ENCODE measurements at regions not wholly inside any gene's neighbourhood (a gene's known extent, or its start where the extent isn't known, plus 50 kb on each side); places are given as distances from the start of the nearest gene placed in this dataset.

GRCh38 chr1:244165701-244166100 lies 114.6 kb downstream of the ZBTB18 start:
- Histone ChIP-seq H3K27me3 (ENCODE audit: control insufficient read depth in 1 of 2, insufficient read depth in 2 of 2, low read length in 2 of 2) (no peaks in the 10 kb centered on the region), H3K4me3 (ENCODE audit: low read depth in 1 of 2, low read length in 2 of 2) (no peak overlapping the region), H3K9ac (ENCODE audit: low read depth in 1 of 2, low read length in 2 of 2) (no peak overlapping the region), H3K27ac (ENCODE audit: low read depth, low read length) (no peak overlapping the region), H3K9me3 (ENCODE audit: control insufficient read depth in 1 of 2, low read length in 2 of 2) (no peaks in the 10 kb centered on the region), H3K36me3 (ENCODE audit: control insufficient read depth in 1 of 2, insufficient read depth in 2 of 2, low read length in 2 of 2) (no peaks in the 10 kb centered on the region), H3K4me1 (ENCODE audit: control insufficient read depth in 1 of 2, insufficient read depth in 2 of 2, low read length in 2 of 2) (no peaks in the 10 kb centered on the region)

GRCh38 chr1:244171241-244171985 lies 120.3 kb downstream of the ZBTB18 start:
- no peak overlapping the region for H3K27ac ChIP-seq (ENCODE audit: low read depth, low read length)
- H3K9ac ChIP-seq (ENCODE audit: low read depth in 1 of 2, low read length in 2 of 2) = no peak overlapping the region
- no peaks in the 10 kb centered on the region for H3K9me3 ChIP-seq (ENCODE audit: control insufficient read depth in 1 of 2, low read length in 2 of 2)
- H3K4me3 ChIP-seq (ENCODE audit: low read depth in 1 of 2, low read length in 2 of 2) = no peak overlapping the region
- H3K27me3 ChIP-seq (ENCODE audit: control insufficient read depth in 1 of 2, insufficient read depth in 2 of 2, low read length in 2 of 2) = no peaks in the 10 kb centered on the region
- H3K4me1 ChIP-seq (ENCODE audit: control insufficient read depth in 1 of 2, insufficient read depth in 2 of 2, low read length in 2 of 2) = no peaks in the 10 kb centered on the region
- no peaks in the 10 kb centered on the region for H3K36me3 ChIP-seq (ENCODE audit: control insufficient read depth in 1 of 2, insufficient read depth in 2 of 2, low read length in 2 of 2)

GRCh38 chr1:244173240-244173639 lies 122.2 kb downstream of the ZBTB18 start:
- Histone ChIP-seq H3K36me3 (ENCODE audit: control insufficient read depth in 1 of 2, insufficient read depth in 2 of 2, low read length in 2 of 2) (no peaks in the 10 kb centered on the region), H3K27ac (ENCODE audit: low read depth, low read length) (no peak overlapping the region), H3K9ac (ENCODE audit: low read depth in 1 of 2, low read length in 2 of 2) (no peak overlapping the region), H3K9me3 (ENCODE audit: control insufficient read depth in 1 of 2, low read length in 2 of 2) (no peaks in the 10 kb centered on the region), H3K4me1 (ENCODE audit: control insufficient read depth in 1 of 2, insufficient read depth in 2 of 2, low read length in 2 of 2) (no peaks in the 10 kb centered on the region), H3K27me3 (ENCODE audit: control insufficient read depth in 1 of 2, insufficient read depth in 2 of 2, low read length in 2 of 2) (no peaks in the 10 kb centered on the region), H3K4me3 (ENCODE audit: low read depth in 1 of 2, low read length in 2 of 2) (no peak overlapping the region)

- Histone ChIP-seq H3K9ac (ENCODE audit: low read depth in 1 of 2, low read length in 2 of 2) (no peak overlapping the region), H3K4me3 (ENCODE audit: low read depth in 1 of 2, low read length in 2 of 2) (no peak overlapping the region), H3K27ac (ENCODE audit: low read depth, low read length) (no peak overlapping the region), H3K4me1 (ENCODE audit: control insufficient read depth in 1 of 2, insufficient read depth in 2 of 2, low read length in 2 of 2) (no peaks in the 10 kb centered on the region), H3K36me3 (ENCODE audit: control insufficient read depth in 1 of 2, insufficient read depth in 2 of 2, low read length in 2 of 2) (no peaks in the 10 kb centered on the region), H3K27me3 (ENCODE audit: control insufficient read depth in 1 of 2, insufficient read depth in 2 of 2, low read length in 2 of 2) (no peaks in the 10 kb centered on the region), H3K9me3 (ENCODE audit: control insufficient read depth in 1 of 2, low read length in 2 of 2) (no peaks in the 10 kb centered on the region)
Observed at GRCh38 chr1:244173769-244174168, 122.7 kb downstream of the ZBTB18 start.

- no peaks in the 10 kb centered on the region for H3K36me3 ChIP-seq (ENCODE audit: control insufficient read depth in 1 of 2, insufficient read depth in 2 of 2, low read length in 2 of 2)
- no peak overlapping the region for H3K27ac ChIP-seq (ENCODE audit: low read depth, low read length)
- no peaks in the 10 kb centered on the region for H3K27me3 ChIP-seq (ENCODE audit: control insufficient read depth in 1 of 2, insufficient read depth in 2 of 2, low read length in 2 of 2)
- no peak overlapping the region for H3K4me3 ChIP-seq (ENCODE audit: low read depth in 1 of 2, low read length in 2 of 2)
- H3K4me1 ChIP-seq (ENCODE audit: control insufficient read depth in 1 of 2, insufficient read depth in 2 of 2, low read length in 2 of 2) = no peaks in the 10 kb centered on the region
- no peak overlapping the region for H3K9ac ChIP-seq (ENCODE audit: low read depth in 1 of 2, low read length in 2 of 2)
- H3K9me3 ChIP-seq (ENCODE audit: control insufficient read depth in 1 of 2, low read length in 2 of 2) = no peaks in the 10 kb centered on the region
Observed at GRCh38 chr1:244174922-244175521, 123.9 kb downstream of the ZBTB18 start.

- no peaks in the 10 kb centered on the region for H3K4me1 ChIP-seq (ENCODE audit: control insufficient read depth in 1 of 2, insufficient read depth in 2 of 2, low read length in 2 of 2)
- no peaks in the 10 kb centered on the region for H3K9me3 ChIP-seq (ENCODE audit: control insufficient read depth in 1 of 2, low read length in 2 of 2)
- H3K27me3 ChIP-seq (ENCODE audit: control insufficient read depth in 1 of 2, insufficient read depth in 2 of 2, low read length in 2 of 2) = no peaks in the 10 kb centered on the region
Observed at GRCh38 chr1:244176201-244176600, 125.1 kb downstream of the ZBTB18 start.

GRCh38 chr1:244180256-244180655 lies 129.2 kb downstream of the ZBTB18 start:
- Histone ChIP-seq H3K4me1 (ENCODE audit: control insufficient read depth in 1 of 2, insufficient read depth in 2 of 2, low read length in 2 of 2) (no peaks in the 10 kb centered on the region), H3K9ac (ENCODE audit: low read depth in 1 of 2, low read length in 2 of 2) (no peak overlapping the region), H3K4me3 (ENCODE audit: low read depth in 1 of 2, low read length in 2 of 2) (no peak overlapping the region), H3K27me3 (ENCODE audit: control insufficient read depth in 1 of 2, insufficient read depth in 2 of 2, low read length in 2 of 2) (no peaks in the 10 kb centered on the region), H3K27ac (ENCODE audit: low read depth, low read length) (no peak overlapping the region), H3K36me3 (ENCODE audit: control insufficient read depth in 1 of 2, insufficient read depth in 2 of 2, low read length in 2 of 2) (no peaks in the 10 kb centered on the region), H3K9me3 (ENCODE audit: control insufficient read depth in 1 of 2, low read length in 2 of 2) (no peaks in the 10 kb centered on the region)

More at GRCh38 chr1:244176201-244176600, 125.1 kb downstream of the ZBTB18 start:
- Histone ChIP-seq H3K36me3 (ENCODE audit: control insufficient read depth in 1 of 2, insufficient read depth in 2 of 2, low read length in 2 of 2) (no peaks in the 10 kb centered on the region), H3K27ac (ENCODE audit: low read depth, low read length) (no peak overlapping the region), H3K9ac (ENCODE audit: low read depth in 1 of 2, low read length in 2 of 2) (no peak overlapping the region), H3K4me3 (ENCODE audit: low read depth in 1 of 2, low read length in 2 of 2) (no peak overlapping the region)

GRCh38 chr1:244181867-244182266 lies 130.8 kb downstream of the ZBTB18 start:
- H3K27me3 ChIP-seq (ENCODE audit: control insufficient read depth in 1 of 2, insufficient read depth in 2 of 2, low read length in 2 of 2) = no peaks in the 10 kb centered on the region
- H3K27ac ChIP-seq (ENCODE audit: low read depth, low read length) = no peak overlapping the region
- H3K36me3 ChIP-seq (ENCODE audit: control insufficient read depth in 1 of 2, insufficient read depth in 2 of 2, low read length in 2 of 2) = no peaks in the 10 kb centered on the region
- H3K4me3 ChIP-seq (ENCODE audit: low read depth in 1 of 2, low read length in 2 of 2) = no peak overlapping the region
- H3K4me1 ChIP-seq (ENCODE audit: control insufficient read depth in 1 of 2, insufficient read depth in 2 of 2, low read length in 2 of 2) = no peaks in the 10 kb centered on the region
- no peak overlapping the region for H3K9ac ChIP-seq (ENCODE audit: low read depth in 1 of 2, low read length in 2 of 2)
- no peaks in the 10 kb centered on the region for H3K9me3 ChIP-seq (ENCODE audit: control insufficient read depth in 1 of 2, low read length in 2 of 2)

GRCh38 chr1:244183037-244183436 lies 132.0 kb downstream of the ZBTB18 start:
- Histone ChIP-seq H3K27me3 (ENCODE audit: control insufficient read depth in 1 of 2, insufficient read depth in 2 of 2, low read length in 2 of 2) (no peaks in the 10 kb centered on the region), H3K27ac (ENCODE audit: low read depth, low read length) (no peak overlapping the region), H3K36me3 (ENCODE audit: control insufficient read depth in 1 of 2, insufficient read depth in 2 of 2, low read length in 2 of 2) (no peaks in the 10 kb centered on the region), H3K9ac (ENCODE audit: low read depth in 1 of 2, low read length in 2 of 2) (no peak overlapping the region), H3K4me1 (ENCODE audit: control insufficient read depth in 1 of 2, insufficient read depth in 2 of 2, low read length in 2 of 2) (no peaks in the 10 kb centered on the region), H3K9me3 (ENCODE audit: control insufficient read depth in 1 of 2, low read length in 2 of 2) (no peaks in the 10 kb centered on the region), H3K4me3 (ENCODE audit: low read depth in 1 of 2, low read length in 2 of 2) (no peak overlapping the region)

- Histone ChIP-seq H3K9ac (ENCODE audit: low read depth in 1 of 2, low read length in 2 of 2) (no peak overlapping the region), H3K27ac (ENCODE audit: low read depth, low read length) (no peak overlapping the region), H3K4me3 (ENCODE audit: low read depth in 1 of 2, low read length in 2 of 2) (no peak overlapping the region)
Observed at GRCh38 chr1:244186372-244186771, 135.3 kb downstream of the ZBTB18 start.

More at GRCh38 chr1:244186372-244186771, 135.3 kb downstream of the ZBTB18 start:
- Histone ChIP-seq H3K9me3 (ENCODE audit: control insufficient read depth in 1 of 2, low read length in 2 of 2) (no peaks in the 10 kb centered on the region), H3K4me1 (ENCODE audit: control insufficient read depth in 1 of 2, insufficient read depth in 2 of 2, low read length in 2 of 2) (no peaks in the 10 kb centered on the region), H3K36me3 (ENCODE audit: control insufficient read depth in 1 of 2, insufficient read depth in 2 of 2, low read length in 2 of 2) (no peaks in the 10 kb centered on the region), H3K27me3 (ENCODE audit: control insufficient read depth in 1 of 2, insufficient read depth in 2 of 2, low read length in 2 of 2) (peaks cover 0 to 3% of the 10 kb centered on the region in 2 donors)
